Esophagus squamous epithelium (tissue), 5 donors: ENCODE measurements at regions not wholly inside any gene's neighbourhood (a gene's known extent, or its start where the extent isn't known, plus 50 kb on each side); places are given as distances from the start of the nearest gene placed in this dataset.

ENCODE experiments used
- DNase-seq: peaks from one replicate; lab custom pipeline; 2025; lab: John Stamatoyannopoulos, UW
- H3K27ac ChIP-seq, 4 donors: fragments of 200-600 bp; sonication (generic); one replicate each; pipeline ENCODE4 v1.5.1; 2016 to 2019; ENCODE audit warnings: mild to moderate bottlenecking in 1 of 4
- H3K27me3 ChIP-seq, 4 donors: fragments of 200-600 bp; sonication (generic); 1 replicate in 3 of 4; 2 replicates in 1 of 4; pipeline versions ENCODE4 v1.5.1 to v1.6.0; 2017 to 2021; ENCODE audit warnings: antibody characterized with exemption in 1 of 4
- H3K36me3 ChIP-seq, 3 donors: fragments of 200-600 bp; sonication (generic); one replicate each; pipeline ENCODE4 v1.5.1; 2016 to 2019
- H3K4me1 ChIP-seq, 3 donors: fragments of 200-600 bp; sonication (generic); one replicate each; pipeline ENCODE4 v1.5.1; 2017 to 2019
- H3K4me3 ChIP-seq, 4 donors: fragments of 200-600 bp; sonication (generic); 1 replicate in 3 of 4; 2 replicates in 1 of 4; pipeline ENCODE4 v1.5.1; 2016 to 2019; ENCODE audit warnings: mild to moderate bottlenecking in 2 of 4, moderate library complexity in 1 of 4
- H3K9me3 ChIP-seq, 3 donors: fragments of 200-600 bp; sonication (generic); one replicate each; pipeline ENCODE4 v1.5.1; 2016 to 2019
- POLR2A ChIP-seq, 4 donors: fragments of 450-650 bp; IDR thresholded peaks; one replicate each; pipeline ENCODE4 v1.6.1; 2017; ENCODE audit warnings: antibody characterized with exemption in 4 of 4, mild to moderate bottlenecking in 4 of 4, moderate library complexity in 3 of 4
- WGBS, 2 donors: methylation state at CpG; one replicate each; pipeline ENCODE4 v1.1.5; 2018; 5-methylcytosine and 5-hydroxymethylcytosine counted together
- intact Hi-C: fragments of 100-400 bp; cut with DNase I; formaldehyde crosslinking; loops from one replicate; pipeline ENCODE4 v1.15.0; 2022
- TF ChIP-seq, protein P1 (sequence below), 6 experiments: fragments of 450-650 bp in 4 of 6; fragments of 200-600 bp in 2 of 6; sonication (generic) in 2 of 6; IDR thresholded peaks; one replicate each; pipeline ENCODE4 v1.5.1; 2016 to 2019; ENCODE audit warnings: antibody characterized with exemption in 6 of 6, mild to moderate bottlenecking in 4 of 6, moderate library complexity in 4 of 6
- donor health status: DM: yes; HTN: yes; CAD: no.

- peaks cover 0 to 46% (median 0%) of the 10 kb centered on the region in 4 donors for H3K27me3 ChIP-seq
- no peak for TF ChIP-seq POLR2A (IDR thresholded peaks at IDR 0.05)
- TF ChIP-seq, protein P1, sequence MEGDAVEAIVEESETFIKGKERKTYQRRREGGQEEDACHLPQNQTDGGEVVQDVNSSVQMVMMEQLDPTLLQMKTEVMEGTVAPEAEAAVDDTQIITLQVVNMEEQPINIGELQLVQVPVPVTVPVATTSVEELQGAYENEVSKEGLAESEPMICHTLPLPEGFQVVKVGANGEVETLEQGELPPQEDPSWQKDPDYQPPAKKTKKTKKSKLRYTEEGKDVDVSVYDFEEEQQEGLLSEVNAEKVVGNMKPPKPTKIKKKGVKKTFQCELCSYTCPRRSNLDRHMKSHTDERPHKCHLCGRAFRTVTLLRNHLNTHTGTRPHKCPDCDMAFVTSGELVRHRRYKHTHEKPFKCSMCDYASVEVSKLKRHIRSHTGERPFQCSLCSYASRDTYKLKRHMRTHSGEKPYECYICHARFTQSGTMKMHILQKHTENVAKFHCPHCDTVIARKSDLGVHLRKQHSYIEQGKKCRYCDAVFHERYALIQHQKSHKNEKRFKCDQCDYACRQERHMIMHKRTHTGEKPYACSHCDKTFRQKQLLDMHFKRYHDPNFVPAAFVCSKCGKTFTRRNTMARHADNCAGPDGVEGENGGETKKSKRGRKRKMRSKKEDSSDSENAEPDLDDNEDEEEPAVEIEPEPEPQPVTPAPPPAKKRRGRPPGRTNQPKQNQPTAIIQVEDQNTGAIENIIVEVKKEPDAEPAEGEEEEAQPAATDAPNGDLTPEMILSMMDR (IDR thresholded peaks at IDR 0.05): no peak
- no peak overlapping the region for H3K4me3 ChIP-seq
- no peaks in the 10 kb centered on the region for H3K36me3 ChIP-seq
- no peak overlapping the region for H3K27ac ChIP-seq
- H3K9me3 ChIP-seq: no peaks in the 10 kb centered on the region
- DNase-seq: no peak
- intact Hi-C loops: no loop called here
- 60 to 81% methylated on average over 8 to 9 of the region's 9 CpGs for WGBS, 2 donors
- no peaks in the 10 kb centered on the region for H3K4me1 ChIP-seq
These were observed 158.7 kb upstream of the PDE10A start for GRCh38 chr6:165821754-165822153.

DNA sequence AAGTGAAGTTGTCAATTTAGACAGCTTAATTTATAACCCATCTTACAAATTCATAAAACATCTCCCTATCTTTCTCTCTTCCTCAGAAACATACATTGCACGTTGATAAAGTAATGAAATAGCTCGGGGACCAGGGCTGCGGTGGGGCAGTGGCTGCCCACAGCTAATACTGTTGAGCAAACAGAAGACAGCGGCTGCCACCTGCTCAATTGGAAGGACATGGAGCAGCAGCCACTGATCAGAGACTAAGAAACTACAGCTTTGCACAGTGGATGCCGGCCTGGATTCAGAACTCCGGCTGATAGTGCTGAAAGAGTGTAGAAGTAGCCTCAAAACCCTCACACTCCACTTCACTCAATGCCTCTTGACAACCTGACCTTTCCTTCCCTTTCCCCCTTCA, 157.9 kb upstream of the PDE10A start:
- Histone ChIP-seq H3K27me3 (peaks cover 0 to 46% (median 0%) of the 10 kb centered on the region in 4 donors), H3K9me3 (no peaks in the 10 kb centered on the region), H3K27ac (no peak overlapping the region), H3K4me1 (no peaks in the 10 kb centered on the region), H3K4me3 (no peak overlapping the region), H3K36me3 (no peaks in the 10 kb centered on the region)
- intact Hi-C loops: no loop called here
- DNase-seq: no peak
- TF ChIP-seq POLR2A (IDR thresholded peaks at IDR 0.05): no peak
- TF ChIP-seq, protein P1 (IDR thresholded peaks at IDR 0.05): no peak
- WGBS, 2 donors: 67 to 84% methylated on average over 6 of the region's 6 CpGs

- H3K27me3 ChIP-seq: peaks cover 0 to 46% (median 0%) of the 10 kb centered on the region in 4 donors
- WGBS, 2 donors: 47 to 60% methylated on average over 3 to 4 of the region's 4 CpGs
- no peak overlapping the region for H3K27ac ChIP-seq
- no peaks in the 10 kb centered on the region for H3K9me3 ChIP-seq
- TF ChIP-seq, protein P1 (IDR thresholded peaks at IDR 0.05): no peak
- TF ChIP-seq POLR2A (IDR thresholded peaks at IDR 0.05): no peak
- H3K4me3 ChIP-seq: no peak overlapping the region
- intact Hi-C loops: no loop called here
- DNase-seq: no peak
- H3K36me3 ChIP-seq: no peaks in the 10 kb centered on the region
- no peaks in the 10 kb centered on the region for H3K4me1 ChIP-seq
These were observed 157.4 kb upstream of the PDE10A start for GRCh38 chr6:165820407-165820806.

DNA sequence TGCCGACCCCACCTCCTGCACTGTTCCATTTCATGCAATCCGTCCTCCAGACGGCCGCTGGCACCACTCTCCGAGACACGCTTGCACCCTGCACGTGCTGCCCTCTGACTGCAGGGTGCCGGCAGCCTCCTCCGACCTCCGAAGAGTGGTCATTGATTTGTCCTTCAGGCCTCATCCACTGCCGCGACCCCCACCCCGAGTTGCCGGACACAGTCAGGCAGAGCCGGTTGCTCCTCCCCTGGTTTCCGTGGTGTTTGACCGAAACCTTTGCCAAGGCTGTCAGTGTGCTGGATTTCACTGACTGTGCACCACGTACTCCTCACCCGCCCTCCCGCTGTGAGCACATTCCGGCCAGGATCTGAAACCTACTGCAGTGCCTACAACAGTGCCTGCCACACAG, 156.4 kb upstream of the PDE10A start:
- DNase-seq: no peak
- 26% methylated on average over 16 to 17 of the region's 21 CpGs for WGBS, 2 donors

GRCh38 chr6:165818200-165818599, 155.2 kb upstream of the PDE10A start:
- no peak for DNase-seq
- H3K36me3 ChIP-seq: no peaks in the 10 kb centered on the region
- H3K27ac ChIP-seq: no peak overlapping the region
- no peak overlapping the region for H3K4me3 ChIP-seq
- intact Hi-C loops: no loop called here
- no peak for TF ChIP-seq POLR2A (IDR thresholded peaks at IDR 0.05)
- TF ChIP-seq, protein P1 (IDR thresholded peaks at IDR 0.05): no peak
- no peaks in the 10 kb centered on the region for H3K4me1 ChIP-seq
- 56 to 58% methylated on average over 4 of the region's 4 CpGs for WGBS, 2 donors
- peaks cover 0 to 46% (median 0%) of the 10 kb centered on the region in 4 donors for H3K27me3 ChIP-seq
- no peaks in the 10 kb centered on the region for H3K9me3 ChIP-seq

More for the DNA sequence above, 156.4 kb upstream of the PDE10A start:
- no peaks in the 10 kb centered on the region for H3K9me3 ChIP-seq
- TF ChIP-seq, protein P1 (IDR thresholded peaks at IDR 0.05): no peak
- no peak for TF ChIP-seq POLR2A (IDR thresholded peaks at IDR 0.05)
- H3K4me1 ChIP-seq: no peaks in the 10 kb centered on the region
- intact Hi-C loops: no loop called here
- H3K36me3 ChIP-seq: no peaks in the 10 kb centered on the region
- H3K4me3 ChIP-seq: no peak overlapping the region
- no peak overlapping the region for H3K27ac ChIP-seq
- H3K27me3 ChIP-seq: peaks cover 0 to 46% (median 0%) of the 10 kb centered on the region in 4 donors
